Tibial nerve (tissue), 4 donors: ENCODE measurements at regions not wholly inside any gene's neighbourhood (a gene's known extent, or its start where the extent isn't known, plus 50 kb on each side); places are given as distances from the start of the nearest gene placed in this dataset.

Experiments
- DNase-seq, 2 donors: peaks; one replicate each; pipeline ENCODE4 v3.0.0-alpha.2; 2019; ENCODE audit warnings: low spot score in 2 of 2
- H3K27ac ChIP-seq, 4 donors: fragments of 200-600 bp; sonication (generic) in 3 of 4; one replicate each; pipeline ENCODE4 v1.5.1; 2017 to 2019; ENCODE audit warnings: mild to moderate bottlenecking in 1 of 4
- H3K27me3 ChIP-seq, 2 donors: fragments of 200-600 bp; sonication (generic) in 1 of 2; one replicate each; pipeline versions ENCODE4 v1.5.1 to v1.6.0; 2017 to 2019
- H3K36me3 ChIP-seq, 3 donors: fragments of 200-600 bp; sonication (generic); one replicate each; pipeline ENCODE4 v1.5.1; 2018 to 2019
- H3K4me1 ChIP-seq, 4 donors: fragments of 200-600 bp; sonication (generic) in 3 of 4; one replicate each; pipeline ENCODE4 v1.5.1; 2017 to 2019
- H3K4me3 ChIP-seq, 4 donors: fragments of 200-600 bp; sonication (generic) in 3 of 4; one replicate each; pipeline ENCODE4 v1.5.1; 2017 to 2019; ENCODE audit warnings: mild to moderate bottlenecking in 1 of 4, moderate library complexity in 1 of 4
- H3K9me3 ChIP-seq, 4 donors: fragments of 200-600 bp; sonication (generic) in 3 of 4; one replicate each; pipeline ENCODE4 v1.5.1; 2017 to 2019
- EP300 ChIP-seq, 2 donors: sonication (generic); formaldehyde crosslinking; IDR thresholded peaks; one replicate each; pipeline ENCODE4 v1.6.1; 2017; ENCODE audit warnings: antibody characterized with exemption in 2 of 2, mild to moderate bottlenecking in 1 of 2
- POLR2A ChIP-seq, 2 donors: fragments of 450-650 bp; IDR thresholded peaks; one replicate each; pipeline ENCODE4 v1.6.1; 2017; ENCODE audit warnings: antibody characterized with exemption in 2 of 2, mild to moderate bottlenecking in 2 of 2, moderate library complexity in 2 of 2
- WGBS, 2 donors: methylation state at CpG; one replicate each; pipeline ENCODE4 v1.1.5; 2018; 5-methylcytosine and 5-hydroxymethylcytosine counted together
- TF ChIP-seq, protein P1 (sequence below), 5 experiments: fragments of 200-600 bp in 3 of 5; fragments of 450-650 bp in 2 of 5; sonication (generic) in 3 of 5; IDR thresholded peaks; one replicate each; pipeline ENCODE4 v1.5.1; 2016 to 2019; ENCODE audit warnings: antibody characterized with exemption in 5 of 5, mild to moderate bottlenecking in 3 of 5, moderate library complexity in 2 of 5

DNA sequence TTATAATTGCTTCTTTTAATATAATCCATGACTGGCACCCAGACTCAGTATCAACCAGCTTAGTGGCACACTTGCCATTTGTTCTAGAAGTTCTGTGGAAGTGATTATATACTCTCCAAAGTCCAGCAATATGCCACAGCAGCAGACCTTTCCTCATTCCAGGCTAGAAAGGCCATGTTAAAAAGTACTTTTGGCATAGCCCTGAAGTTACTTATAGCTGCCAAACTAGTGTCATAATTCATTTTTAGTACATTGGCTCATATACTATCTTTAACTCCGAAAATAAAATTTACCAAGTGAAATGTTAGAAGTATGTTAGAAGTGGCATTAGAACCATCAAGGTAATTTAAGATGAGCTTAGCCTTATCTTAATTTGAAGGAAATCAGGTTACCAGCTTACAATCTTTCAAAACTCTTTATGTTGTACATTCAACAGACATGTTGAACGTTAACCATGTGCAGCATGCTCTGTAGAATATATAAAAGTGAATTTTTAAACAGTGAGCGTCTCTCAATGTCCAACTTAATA lies 714.2 kb upstream of the LCORL start:
- no peaks in the 10 kb centered on the region for H3K9me3 ChIP-seq
- peaks cover 0 to 13% (median 0%) of the 10 kb centered on the region in 4 donors for H3K4me1 ChIP-seq
- no peak for DNase-seq
- 80% methylated on average over 3 of the region's 3 CpGs for WGBS, 2 donors
- H3K27ac ChIP-seq, result no peak overlapping the region
- H3K4me3 ChIP-seq, result no peak overlapping the region
- TF ChIP-seq POLR2A (IDR thresholded peaks at IDR 0.05), result no peak
- TF ChIP-seq EP300 (IDR thresholded peaks at IDR 0.05), result no peak
- TF ChIP-seq, protein P1, sequence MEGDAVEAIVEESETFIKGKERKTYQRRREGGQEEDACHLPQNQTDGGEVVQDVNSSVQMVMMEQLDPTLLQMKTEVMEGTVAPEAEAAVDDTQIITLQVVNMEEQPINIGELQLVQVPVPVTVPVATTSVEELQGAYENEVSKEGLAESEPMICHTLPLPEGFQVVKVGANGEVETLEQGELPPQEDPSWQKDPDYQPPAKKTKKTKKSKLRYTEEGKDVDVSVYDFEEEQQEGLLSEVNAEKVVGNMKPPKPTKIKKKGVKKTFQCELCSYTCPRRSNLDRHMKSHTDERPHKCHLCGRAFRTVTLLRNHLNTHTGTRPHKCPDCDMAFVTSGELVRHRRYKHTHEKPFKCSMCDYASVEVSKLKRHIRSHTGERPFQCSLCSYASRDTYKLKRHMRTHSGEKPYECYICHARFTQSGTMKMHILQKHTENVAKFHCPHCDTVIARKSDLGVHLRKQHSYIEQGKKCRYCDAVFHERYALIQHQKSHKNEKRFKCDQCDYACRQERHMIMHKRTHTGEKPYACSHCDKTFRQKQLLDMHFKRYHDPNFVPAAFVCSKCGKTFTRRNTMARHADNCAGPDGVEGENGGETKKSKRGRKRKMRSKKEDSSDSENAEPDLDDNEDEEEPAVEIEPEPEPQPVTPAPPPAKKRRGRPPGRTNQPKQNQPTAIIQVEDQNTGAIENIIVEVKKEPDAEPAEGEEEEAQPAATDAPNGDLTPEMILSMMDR (IDR thresholded peaks at IDR 0.05), result no peak
- no peaks in the 10 kb centered on the region for H3K36me3 ChIP-seq
- H3K27me3 ChIP-seq, result no peaks in the 10 kb centered on the region

DNA sequence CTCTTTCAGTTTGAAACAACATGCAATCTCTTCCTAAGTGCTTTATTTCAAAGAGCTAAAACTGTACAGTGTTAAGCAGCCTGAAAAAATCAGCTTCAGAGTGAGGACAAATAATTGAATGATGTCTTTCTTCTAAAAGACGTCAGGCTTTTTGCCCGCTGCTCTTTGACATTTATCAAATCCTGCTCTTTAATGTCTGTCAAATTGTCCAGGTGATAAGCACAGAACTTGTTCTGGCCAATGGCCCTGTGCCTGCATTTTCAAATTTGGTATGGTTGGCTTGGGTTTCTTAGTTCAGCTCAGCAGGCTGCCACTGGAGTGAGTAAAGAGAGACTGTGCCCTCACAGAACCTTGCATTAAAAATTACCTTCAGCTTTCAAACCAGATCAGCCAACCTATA lies 712.9 kb upstream of the LCORL start:
- TF ChIP-seq POLR2A (IDR thresholded peaks at IDR 0.05) (no peak), EP300 (IDR thresholded peaks at IDR 0.05) (no peak)
- TF ChIP-seq, protein P1 (IDR thresholded peaks at IDR 0.05), result no peak
- Histone ChIP-seq H3K27me3 (no peaks in the 10 kb centered on the region), H3K4me1 (peaks cover 0 to 13% (median 0%) of the 10 kb centered on the region in 4 donors), H3K4me3 (no peak overlapping the region), H3K27ac (no peak overlapping the region), H3K36me3 (no peaks in the 10 kb centered on the region), H3K9me3 (no peaks in the 10 kb centered on the region)
- WGBS, 2 donors, result 15 to 28% methylated on average over 2 of the region's 2 CpGs
- no peak for DNase-seq

DNA sequence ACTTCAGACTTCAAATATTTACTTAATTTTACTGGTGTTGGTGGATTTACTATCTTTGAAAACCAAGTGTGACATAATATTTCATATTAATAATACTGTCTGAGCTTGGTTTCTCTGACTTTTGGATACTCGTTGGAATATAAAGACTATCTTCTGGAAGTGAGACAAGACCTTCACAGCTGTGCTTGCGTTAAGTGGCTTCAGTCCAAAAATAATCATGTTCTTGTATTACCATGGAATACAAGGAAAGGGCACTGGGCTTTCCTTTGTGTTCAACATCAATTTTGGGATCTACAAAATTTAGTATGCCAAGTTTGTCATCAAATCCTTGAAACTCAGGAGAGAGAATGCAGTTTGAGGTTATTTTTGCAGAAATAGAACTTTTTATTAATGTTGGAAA lies 712.4 kb upstream of the LCORL start:
- Histone ChIP-seq H3K4me1 (peaks cover 0 to 13% (median 0%) of the 10 kb centered on the region in 4 donors), H3K27ac (no peak overlapping the region), H3K9me3 (no peaks in the 10 kb centered on the region), H3K27me3 (no peaks in the 10 kb centered on the region), H3K36me3 (no peaks in the 10 kb centered on the region), H3K4me3 (no peak overlapping the region)
- TF ChIP-seq, protein P1 (IDR thresholded peaks at IDR 0.05), result no peak
- TF ChIP-seq EP300 (IDR thresholded peaks at IDR 0.05) (no peak), POLR2A (IDR thresholded peaks at IDR 0.05) (no peak)
- DNase-seq, result no peak
- 14 to 23% methylated on average over 2 of the region's 2 CpGs for whole genome bisulfite sequencing, 2 donors

DNA sequence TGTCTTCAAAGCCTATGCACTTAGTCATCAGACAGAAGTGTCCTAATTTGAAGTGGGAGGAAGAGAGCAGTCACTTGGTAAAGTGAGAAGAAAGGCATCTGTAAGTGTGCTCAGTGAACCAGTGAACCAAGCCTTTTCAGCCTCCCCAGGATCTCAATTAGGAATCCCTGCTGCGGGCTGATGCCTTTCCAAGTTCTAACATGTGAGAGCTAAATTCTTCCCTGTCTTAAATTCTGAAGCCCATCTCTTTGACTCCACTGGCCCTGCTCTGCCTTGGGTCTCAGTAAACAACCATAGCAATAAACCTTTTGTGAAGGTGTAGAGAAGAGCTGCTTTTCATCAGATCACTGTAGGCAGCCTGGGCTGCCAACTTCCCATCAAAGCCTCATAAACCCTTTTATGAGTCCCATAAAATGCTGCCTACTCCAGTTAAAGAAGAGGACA lies 701.2 kb upstream of the LCORL start:
- no peak for TF ChIP-seq EP300 (IDR thresholded peaks at IDR 0.05)
- TF ChIP-seq, protein P1 (IDR thresholded peaks at IDR 0.05), result no peak
- no peak for TF ChIP-seq POLR2A (IDR thresholded peaks at IDR 0.05)
- peaks cover 0 to 5% (median 0%) of the 10 kb centered on the region in 4 donors for H3K9me3 ChIP-seq
- no peak for DNase-seq

DNA sequence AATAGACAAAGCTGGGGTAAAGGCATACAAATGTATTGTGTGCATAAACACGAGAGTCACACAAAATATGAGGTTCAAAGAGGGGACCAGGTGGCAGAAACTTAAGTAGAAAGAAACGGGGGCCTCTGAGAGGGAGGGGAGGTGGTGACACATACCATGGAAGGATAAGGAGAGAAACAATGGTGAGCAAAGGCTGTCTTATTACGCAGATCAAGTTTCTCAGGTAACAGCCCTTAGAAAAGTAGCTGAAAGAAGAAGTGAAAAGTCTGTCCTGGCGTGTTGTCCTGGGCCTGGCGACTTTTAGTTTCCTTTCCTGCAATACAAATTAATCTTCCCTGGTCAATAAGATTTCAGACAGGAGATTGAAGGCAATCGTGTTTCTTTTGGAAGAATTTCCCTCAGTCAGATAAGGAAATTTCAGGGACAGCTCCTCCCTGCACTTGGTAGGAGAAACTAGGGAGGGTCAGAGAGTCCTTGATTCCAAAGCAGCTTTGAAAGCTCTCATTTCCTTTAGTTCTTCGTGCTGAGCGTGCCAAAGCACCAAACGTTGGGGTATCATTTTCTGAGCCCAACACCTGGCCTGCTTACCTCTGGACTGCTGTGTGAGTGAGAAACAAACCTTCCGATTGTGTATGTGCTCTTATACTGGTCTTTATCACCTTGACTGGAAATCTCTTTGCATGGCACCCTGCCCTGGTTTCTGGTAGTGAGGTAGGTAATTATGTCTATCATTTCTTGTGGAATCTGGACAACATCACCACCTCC lies 676.7 kb upstream of the LCORL start:
- Histone ChIP-seq H3K27ac (no peak overlapping the region), H3K4me3 (no peak overlapping the region), H3K36me3 (no peaks in the 10 kb centered on the region), H3K9me3 (no peaks in the 10 kb centered on the region), H3K27me3 (no peaks in the 10 kb centered on the region), H3K4me1 (no peaks in the 10 kb centered on the region)
- WGBS, 2 donors, result 72 to 77% methylated on average over 10 of the region's 10 CpGs
- no peak for TF ChIP-seq POLR2A (IDR thresholded peaks at IDR 0.05)
- no peak for TF ChIP-seq EP300 (IDR thresholded peaks at IDR 0.05)
- TF ChIP-seq, protein P1 (IDR thresholded peaks at IDR 0.05), result no peak
- no peak for DNase-seq

More for the DNA sequence above, 701.2 kb upstream of the LCORL start:
- Histone ChIP-seq H3K27me3 (no peaks in the 10 kb centered on the region), H3K36me3 (no peaks in the 10 kb centered on the region), H3K27ac (no peak overlapping the region), H3K4me3 (no peak overlapping the region), H3K4me1 (no peaks in the 10 kb centered on the region)
- WGBS, 2 donors, result 6 to 17% methylated on average over 1 of the region's 1 CpG
